Mucosa of descending colon (tissue), 3 donors: ENCODE measurements at regions not wholly inside any gene's neighbourhood (a gene's known extent, or its start where the extent isn't known, plus 50 kb on each side); places are given as distances from the start of the nearest gene placed in this dataset.

Experiments
- ATAC-seq: fragments of 200-7000 bp; cut with Tn5 transposase; one replicate; pipeline ENCODE4 v1.9.1; 2020; ENCODE audit warnings: mild to moderate bottlenecking, moderate library complexity
- DNase-seq, 3 donors: peaks; one replicate each; pipeline ENCODE4 v3.0.0-alpha.2; 2020
- H3K36me3 ChIP-seq: fragments of 200-600 bp; one replicate; pipeline ENCODE4 v1.8.0; 2021; ENCODE audit warnings: low read depth, mild to moderate bottlenecking
- H3K4me1 ChIP-seq: fragments of 200-600 bp; one replicate; pipeline ENCODE4 v1.8.0; 2021; ENCODE audit warnings: low read depth, mild to moderate bottlenecking
- H3K4me3 ChIP-seq: fragments of 200-600 bp; one replicate; pipeline ENCODE4 v1.8.0; 2021; ENCODE audit warnings: mild to moderate bottlenecking
- H3K9me3 ChIP-seq: fragments of 200-600 bp; one replicate; pipeline ENCODE4 v1.8.0; 2021; ENCODE audit warnings: mild to moderate bottlenecking
- intact Hi-C, 2 donors: fragments of 100-400 bp; cut with DNase I in 1 of 2; cut with micrococcal nuclease in 1 of 2; formaldehyde crosslinking; loops; one replicate each; pipeline versions ENCODE4 v1.11.0 to v1.11.1; 2022; cut with DNase I, micrococcal nuclease
- TF ChIP-seq, protein P1 (sequence below): fragments of 200-600 bp; IDR thresholded peaks from one replicate; pipeline ENCODE4 v1.8.0; 2022; ENCODE audit warnings: antibody characterized with exemption, mild to moderate bottlenecking
- donor health status: DM: no; HTN: no; CAD: no; lungs with moderate emphysema.
- donor health status: DM: no; HTN: no; CAD: no.
- donor health status: DM: no; HTN: yes; CAD: no.

DNA sequence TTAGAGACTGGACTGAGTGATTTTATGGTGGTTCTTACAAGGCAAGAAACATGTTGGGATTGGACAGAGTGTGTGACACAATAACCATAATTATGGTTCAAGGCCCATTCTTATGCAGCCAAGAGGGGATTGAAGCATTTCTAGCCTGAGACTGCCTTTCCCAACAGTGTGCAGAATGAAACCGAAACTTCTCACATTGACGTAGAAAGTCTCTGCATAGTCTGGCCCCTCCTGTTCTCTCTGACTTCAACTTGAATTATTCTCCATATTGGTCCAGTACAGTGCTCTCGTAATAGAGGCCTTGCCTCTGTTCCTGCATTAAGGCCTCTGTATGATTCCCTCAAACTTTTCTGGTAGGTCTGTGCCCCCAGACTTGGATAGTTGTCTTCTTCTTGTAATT lies 138.3 kb downstream of the DIPK2A start:
- Histone ChIP-seq H3K36me3 (no peaks in the 10 kb centered on the region), H3K4me1 (no peaks in the 10 kb centered on the region), H3K9me3 (no peaks in the 10 kb centered on the region), H3K4me3 (no peak overlapping the region)
- DNase-seq (no peak), ATAC-seq (peak; percentile 35)
- intact Hi-C loops, result no loop called here
- TF ChIP-seq, protein P1, sequence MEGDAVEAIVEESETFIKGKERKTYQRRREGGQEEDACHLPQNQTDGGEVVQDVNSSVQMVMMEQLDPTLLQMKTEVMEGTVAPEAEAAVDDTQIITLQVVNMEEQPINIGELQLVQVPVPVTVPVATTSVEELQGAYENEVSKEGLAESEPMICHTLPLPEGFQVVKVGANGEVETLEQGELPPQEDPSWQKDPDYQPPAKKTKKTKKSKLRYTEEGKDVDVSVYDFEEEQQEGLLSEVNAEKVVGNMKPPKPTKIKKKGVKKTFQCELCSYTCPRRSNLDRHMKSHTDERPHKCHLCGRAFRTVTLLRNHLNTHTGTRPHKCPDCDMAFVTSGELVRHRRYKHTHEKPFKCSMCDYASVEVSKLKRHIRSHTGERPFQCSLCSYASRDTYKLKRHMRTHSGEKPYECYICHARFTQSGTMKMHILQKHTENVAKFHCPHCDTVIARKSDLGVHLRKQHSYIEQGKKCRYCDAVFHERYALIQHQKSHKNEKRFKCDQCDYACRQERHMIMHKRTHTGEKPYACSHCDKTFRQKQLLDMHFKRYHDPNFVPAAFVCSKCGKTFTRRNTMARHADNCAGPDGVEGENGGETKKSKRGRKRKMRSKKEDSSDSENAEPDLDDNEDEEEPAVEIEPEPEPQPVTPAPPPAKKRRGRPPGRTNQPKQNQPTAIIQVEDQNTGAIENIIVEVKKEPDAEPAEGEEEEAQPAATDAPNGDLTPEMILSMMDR, result no peak

DNA sequence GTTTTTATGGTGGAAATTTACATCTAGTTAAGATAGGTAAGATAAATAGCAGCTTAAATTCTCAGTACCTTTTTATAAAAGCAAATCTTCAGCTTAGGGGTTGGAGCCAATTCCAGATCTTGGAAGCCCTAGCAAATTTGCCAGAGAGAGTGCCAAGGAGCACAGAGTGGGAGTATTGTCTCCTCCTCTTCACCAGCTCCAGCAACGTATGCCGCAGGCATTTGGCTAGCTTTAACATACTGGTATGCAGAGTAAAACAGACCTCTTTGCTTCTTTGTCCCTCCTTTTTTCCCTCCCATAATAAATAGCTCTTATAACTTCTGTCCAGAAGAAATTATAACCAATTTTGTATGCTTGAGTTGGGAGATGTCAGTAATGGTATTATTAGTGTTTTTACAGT lies 140.4 kb downstream of the DIPK2A start:
- DNase-seq (no peak), ATAC-seq (no peak)
- H3K4me3 ChIP-seq, result no peak overlapping the region
- TF ChIP-seq, protein P1, result no peak
- intact Hi-C loops, result no loop called here
- no peaks in the 10 kb centered on the region for H3K9me3 ChIP-seq
- no peaks in the 10 kb centered on the region for H3K4me1 ChIP-seq
- H3K36me3 ChIP-seq, result no peaks in the 10 kb centered on the region

DNA sequence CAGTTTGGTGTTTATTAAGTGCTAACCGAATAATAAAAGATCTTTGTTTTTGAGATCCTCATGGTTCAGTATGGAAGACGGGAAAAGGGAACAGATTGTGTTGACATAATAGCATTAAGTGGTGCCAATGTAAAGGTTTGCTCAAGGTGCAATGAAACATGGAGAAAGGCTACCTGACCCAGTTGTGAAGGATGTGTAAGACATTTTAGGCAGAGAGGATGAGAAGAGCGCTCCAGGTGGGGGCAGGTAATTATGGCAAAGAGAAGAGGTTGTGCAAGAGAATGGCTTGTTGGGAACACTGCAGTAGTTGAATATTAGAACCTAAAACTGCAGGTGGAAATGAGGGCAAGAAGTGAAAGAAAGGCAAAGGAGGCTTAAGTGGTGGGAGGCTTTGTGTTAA lies 140.8 kb downstream of the DIPK2A start:
- no peak overlapping the region for H3K4me3 ChIP-seq
- TF ChIP-seq, protein P1, result no peak
- intact Hi-C loops, result no loop called here
- no peak for ATAC-seq
- H3K36me3 ChIP-seq, result no peaks in the 10 kb centered on the region
- DNase-seq, result no peak
- H3K9me3 ChIP-seq, result no peaks in the 10 kb centered on the region
- H3K4me1 ChIP-seq, result no peaks in the 10 kb centered on the region

DNA sequence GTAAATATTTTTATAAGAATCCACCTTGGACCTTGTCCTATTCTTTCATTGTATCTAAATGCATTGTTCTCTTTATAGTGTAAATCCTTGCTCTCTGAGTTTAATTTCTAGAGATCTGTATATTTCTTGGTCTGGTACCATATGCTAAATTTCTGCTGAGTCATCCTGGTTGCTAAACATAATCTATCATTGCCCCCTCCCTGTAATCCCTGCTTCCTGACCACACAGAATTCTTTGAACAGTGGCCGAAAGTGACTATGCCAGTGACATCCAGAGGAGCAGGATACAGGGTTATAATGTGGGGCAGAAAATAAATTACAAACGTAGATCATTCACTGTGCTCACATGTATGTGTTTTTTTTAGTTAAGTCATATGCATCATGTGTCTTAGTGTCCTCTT lies 143.1 kb downstream of the DIPK2A start:
- Histone ChIP-seq H3K9me3 (no peaks in the 10 kb centered on the region), H3K4me3 (no peak overlapping the region), H3K36me3 (no peaks in the 10 kb centered on the region), H3K4me1 (no peaks in the 10 kb centered on the region)
- intact Hi-C loops, result no loop called here
- DNase-seq, result no peak
- ATAC-seq, result no peak
- TF ChIP-seq, protein P1, result no peak

DNA sequence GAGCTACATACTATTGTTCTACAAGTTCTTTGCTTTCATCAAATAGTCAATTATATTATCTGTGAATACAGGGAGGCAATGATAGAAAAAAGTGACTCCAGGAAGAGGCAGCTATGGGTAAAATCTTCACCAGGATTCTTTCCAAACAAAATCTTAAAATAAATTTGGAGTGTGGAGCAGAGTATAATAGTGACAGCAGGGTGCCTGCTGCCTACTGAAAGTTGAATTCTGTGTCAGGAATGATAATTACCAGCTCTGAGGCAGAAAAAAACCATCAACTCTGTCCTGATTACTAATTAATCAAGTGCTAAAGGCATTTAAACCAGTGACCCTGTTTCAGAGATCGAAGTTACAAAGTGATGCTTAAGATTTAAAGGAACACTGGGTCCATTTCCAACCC lies 148.0 kb downstream of the DIPK2A start:
- Histone ChIP-seq H3K36me3 (no peaks in the 10 kb centered on the region), H3K4me1 (no peaks in the 10 kb centered on the region), H3K9me3 (no peaks in the 10 kb centered on the region), H3K4me3 (no peak overlapping the region)
- ATAC-seq (no peak), DNase-seq (no peak)
- TF ChIP-seq, protein P1, result no peak
- intact Hi-C loops, result no loop called here

DNA sequence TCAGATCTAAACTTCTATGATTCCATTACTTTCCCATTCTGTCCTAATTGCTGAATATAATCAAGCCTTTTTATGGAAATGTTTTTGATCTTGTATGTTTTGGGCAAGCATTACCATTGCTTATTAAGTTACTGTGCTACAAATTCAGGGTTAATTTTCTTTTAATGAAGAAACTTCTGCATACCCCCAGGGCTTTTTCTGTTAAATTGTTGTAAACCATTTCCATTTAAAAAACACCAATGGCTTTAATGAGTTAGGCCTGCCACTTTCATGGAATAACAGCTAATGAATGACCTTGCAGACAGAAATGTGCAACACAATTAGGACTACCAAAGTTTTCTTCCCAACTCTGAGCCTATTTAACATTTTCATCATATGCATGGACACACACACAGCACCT lies 150.0 kb downstream of the DIPK2A start:
- TF ChIP-seq, protein P1, result no peak
- H3K9me3 ChIP-seq, result no peaks in the 10 kb centered on the region
- H3K4me3 ChIP-seq, result no peak overlapping the region
- no peaks in the 10 kb centered on the region for H3K4me1 ChIP-seq
- ATAC-seq (no peak), DNase-seq (no peak)
- no peaks in the 10 kb centered on the region for H3K36me3 ChIP-seq
- intact Hi-C loops, result no loop called here
